Kidney (tissue), 13 donors: ENCODE measurements at regions not wholly inside any gene's neighbourhood (a gene's known extent, or its start where the extent isn't known, plus 50 kb on each side); places are given as distances from the start of the nearest gene placed in this dataset.
"Not testable (repeated sequence)": the region's sequence is repeated elsewhere in the genome, so short reads cannot be mapped to it uniquely, and the experiment has no call there.

Experiments used
- DNase-seq, 5 donors: peaks; one replicate each; pipeline ENCODE4 v3.0.0-alpha.2; 2013 to 2020
- FAIRE-seq: peaks from 2 replicates; lab custom pipeline; 2012; peaks lifted over from hg19 to GRCh38; lab: Jason Lieb, UNC
- H3K27ac ChIP-seq, 2 donors: one replicate each; pipeline ENCODE4 v1.7.0; 2013; ENCODE audit warnings: low read depth in 2 of 2, low read length in 2 of 2, inconsistent platforms in 1 of 2
- H3K27me3 ChIP-seq: one replicate; pipeline ENCODE4 v1.7.1; 2013; ENCODE audit warnings: low read length, inconsistent platforms; ENCODE audit not compliant: control insufficient read depth, insufficient read depth
- H3K36me3 ChIP-seq, 3 donors: one replicate each; pipeline versions ENCODE4 v1.7.0 to v1.7.1; 2013; ENCODE audit warnings: low read length in 3 of 3, control low read depth in 1 of 3, inconsistent platforms in 1 of 3; ENCODE audit not compliant: insufficient read depth in 3 of 3, control insufficient read depth in 2 of 3
- H3K4me1 ChIP-seq, 3 donors: one replicate each; pipeline versions ENCODE4 v1.7.0 to v1.7.1; 2013; ENCODE audit warnings: low read length in 3 of 3, inconsistent platforms in 1 of 3, low read depth in 1 of 3; ENCODE audit not compliant: control insufficient read depth in 2 of 3, insufficient read depth in 2 of 3
- H3K4me3 ChIP-seq, 3 donors: one replicate each; pipeline versions ENCODE4 v1.7.0 to v1.8.1; 2013; ENCODE audit warnings: low read length in 3 of 3, control low read depth in 1 of 3, inconsistent platforms in 1 of 3
- H3K9ac ChIP-seq, 3 donors: one replicate each; pipeline versions ENCODE4 v1.7.0 to v1.7.1; 2013; ENCODE audit warnings: low read length in 3 of 3, control low read depth in 1 of 3, inconsistent platforms in 1 of 3
- H3K9me3 ChIP-seq, 3 donors: one replicate each; pipeline versions ENCODE4 v1.7.0 to v1.7.1; 2013; ENCODE audit warnings: low read length in 3 of 3, control low read depth in 1 of 3, inconsistent platforms in 1 of 3; ENCODE audit not compliant: control insufficient read depth in 2 of 3, insufficient read depth in 1 of 3
- intact Hi-C: fragments of 100-400 bp; cut with DNase I; formaldehyde crosslinking; loops from one replicate; pipeline ENCODE4 v1.11.1; 2022
- TF ChIP-seq, protein P1 (sequence below): IDR thresholded peaks from 3 replicates; pipeline ENCODE4 v1.5.1; 2012; ENCODE audit warnings: mild to moderate bottlenecking, moderate library complexity, borderline replicate concordance; ENCODE audit not compliant: insufficient read depth; ENCODE audit errors: extremely low read depth
- donor health status: control.
- donor health status: control.
- donor health status: control.
- donor health status: control.
- donor health status: control.
- donor health status: DM: yes; HTN: yes; CAD: no.
- donor health status: Normal renal cell carcinoma (clear cell type).

DNA sequence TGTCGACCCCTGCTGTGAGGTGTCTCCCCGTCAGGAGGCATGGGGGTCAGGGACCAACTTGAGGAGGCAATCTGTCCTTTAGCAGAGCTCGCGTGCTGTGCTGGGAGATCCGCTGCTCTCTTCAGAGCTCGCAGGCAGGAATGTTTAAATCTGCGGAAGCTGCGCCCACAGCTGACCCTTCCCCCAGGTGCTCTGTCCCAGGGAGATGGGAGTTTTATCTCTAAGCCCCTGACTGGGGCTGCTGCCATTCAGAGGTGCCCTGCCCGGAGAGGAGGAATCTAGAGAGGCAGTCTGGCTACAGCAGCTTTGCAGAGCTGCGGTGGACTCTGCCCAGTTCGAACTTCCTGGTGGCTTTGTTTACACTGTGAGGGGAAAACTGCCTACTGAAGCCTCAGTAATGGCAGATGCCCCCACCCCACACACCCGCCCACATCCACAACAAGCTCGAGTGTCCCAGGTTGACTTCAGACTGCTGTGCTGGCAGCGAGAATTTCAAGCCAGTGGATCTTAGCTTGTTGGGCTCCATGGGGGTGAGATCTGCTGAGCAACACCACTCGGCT is 133.1 kb downstream of the CENPC start:
- H3K36me3 ChIP-seq, H3K4me1 ChIP-seq, H3K9ac ChIP-seq, DNase-seq, H3K4me3 ChIP-seq, intact Hi-C loops, H3K27me3 ChIP-seq, H3K27ac ChIP-seq, H3K9me3 ChIP-seq, FAIRE-seq: not testable (repeated sequence)

DNA sequence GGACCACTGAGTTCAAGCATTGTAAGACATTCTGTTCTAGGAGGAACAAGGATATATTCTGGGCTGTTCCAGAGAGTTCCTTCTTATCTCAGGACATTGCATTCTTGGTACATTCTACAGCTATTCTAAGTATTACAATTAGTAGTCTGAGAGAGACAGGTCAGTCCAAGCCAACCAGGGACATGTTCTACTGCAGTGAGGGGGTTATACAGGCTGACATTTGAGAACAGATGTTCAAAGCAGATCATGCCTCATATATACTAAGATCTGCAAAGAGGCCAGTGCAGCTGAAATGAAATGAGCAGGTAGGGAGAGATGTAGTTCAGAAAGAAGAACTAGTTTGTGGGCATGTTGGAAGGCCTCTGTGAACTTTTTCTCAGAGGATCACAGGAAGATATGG is 142.0 kb downstream of the CENPC start:
- Histone ChIP-seq H3K9ac (no peak overlapping the region), H3K9me3 (no peaks in the 10 kb centered on the region), H3K36me3 (no peaks in the 10 kb centered on the region), H3K4me1 (no peaks in the 10 kb centered on the region), H3K4me3 (no peak overlapping the region), H3K27me3 (no peaks in the 10 kb centered on the region), H3K27ac (no peak overlapping the region)
- intact Hi-C loops: no loop called here
- FAIRE-seq (no peak), DNase-seq (no peak)
- TF ChIP-seq, protein P1, sequence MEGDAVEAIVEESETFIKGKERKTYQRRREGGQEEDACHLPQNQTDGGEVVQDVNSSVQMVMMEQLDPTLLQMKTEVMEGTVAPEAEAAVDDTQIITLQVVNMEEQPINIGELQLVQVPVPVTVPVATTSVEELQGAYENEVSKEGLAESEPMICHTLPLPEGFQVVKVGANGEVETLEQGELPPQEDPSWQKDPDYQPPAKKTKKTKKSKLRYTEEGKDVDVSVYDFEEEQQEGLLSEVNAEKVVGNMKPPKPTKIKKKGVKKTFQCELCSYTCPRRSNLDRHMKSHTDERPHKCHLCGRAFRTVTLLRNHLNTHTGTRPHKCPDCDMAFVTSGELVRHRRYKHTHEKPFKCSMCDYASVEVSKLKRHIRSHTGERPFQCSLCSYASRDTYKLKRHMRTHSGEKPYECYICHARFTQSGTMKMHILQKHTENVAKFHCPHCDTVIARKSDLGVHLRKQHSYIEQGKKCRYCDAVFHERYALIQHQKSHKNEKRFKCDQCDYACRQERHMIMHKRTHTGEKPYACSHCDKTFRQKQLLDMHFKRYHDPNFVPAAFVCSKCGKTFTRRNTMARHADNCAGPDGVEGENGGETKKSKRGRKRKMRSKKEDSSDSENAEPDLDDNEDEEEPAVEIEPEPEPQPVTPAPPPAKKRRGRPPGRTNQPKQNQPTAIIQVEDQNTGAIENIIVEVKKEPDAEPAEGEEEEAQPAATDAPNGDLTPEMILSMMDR: no peak

DNA sequence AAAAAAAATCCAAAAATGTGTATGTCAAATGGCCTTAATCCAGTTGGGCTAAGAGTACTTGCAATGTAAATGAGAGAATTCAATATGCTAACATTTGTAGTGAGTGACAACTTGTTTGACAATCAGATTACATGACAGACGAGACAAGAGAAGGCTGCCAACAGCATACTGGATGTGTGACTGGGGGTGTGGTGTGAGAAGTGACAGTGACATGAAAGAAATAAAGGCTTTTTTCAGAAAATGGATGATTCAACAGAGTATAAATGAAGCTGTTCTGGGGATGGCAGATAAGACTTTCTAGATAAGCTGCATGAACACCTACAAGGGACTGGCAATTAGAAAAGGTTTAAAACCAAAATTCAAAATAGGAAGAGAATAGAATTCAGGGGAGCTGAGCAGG is 143.4 kb downstream of the CENPC start:
- H3K9ac ChIP-seq: no peak overlapping the region
- TF ChIP-seq, protein P1: no peak
- H3K9me3 ChIP-seq: no peaks in the 10 kb centered on the region
- H3K27ac ChIP-seq: no peak overlapping the region
- no peaks in the 10 kb centered on the region for H3K4me1 ChIP-seq
- DNase-seq (no peak), FAIRE-seq (no peak)
- intact Hi-C loops: no loop called here
- no peaks in the 10 kb centered on the region for H3K36me3 ChIP-seq
- H3K4me3 ChIP-seq: no peak overlapping the region
- no peaks in the 10 kb centered on the region for H3K27me3 ChIP-seq

DNA sequence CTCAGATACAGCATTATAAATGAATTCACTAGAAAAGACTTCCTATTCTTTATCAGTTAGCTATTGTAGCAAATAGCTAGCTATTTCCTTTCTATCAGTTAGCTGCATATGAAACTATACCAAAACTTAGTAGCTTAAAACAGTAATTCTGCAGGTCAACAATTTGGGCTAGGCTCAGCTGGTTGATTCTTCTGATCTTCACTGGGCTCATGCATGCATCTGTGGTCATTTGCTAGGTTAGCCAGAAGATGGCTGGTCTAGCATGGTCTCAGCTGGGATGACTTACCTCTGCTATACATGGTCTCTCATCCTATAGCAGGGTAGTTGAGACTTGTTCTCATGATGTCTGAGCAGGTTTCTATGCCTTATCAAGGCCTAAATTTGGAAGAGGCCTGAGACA is 147.4 kb downstream of the CENPC start:
- intact Hi-C loops: no loop called here
- Histone ChIP-seq H3K27ac (no peak overlapping the region), H3K9ac (no peak overlapping the region), H3K9me3 (no peaks in the 10 kb centered on the region), H3K27me3 (no peaks in the 10 kb centered on the region), H3K36me3 (no peaks in the 10 kb centered on the region), H3K4me3 (no peak overlapping the region), H3K4me1 (no peaks in the 10 kb centered on the region)
- TF ChIP-seq, protein P1: no peak
- FAIRE-seq (no peak), DNase-seq (no peak)
